ENCODE measurements at regions not wholly inside any gene's neighbourhood (a gene's known extent, or its start where the extent isn't known, plus 50 kb on each side); places are given as distances from the start of the nearest gene placed in this dataset.

GRCh38 chrX:43456906-43457305 is 199.2 kb upstream of the MAOA start:
- TF ChIP-seq ZNF331 (CRISPR knock-in tag; IDR thresholded peaks at IDR 0.05; ENCODE audit: low read depth) (no peak), REST (IDR thresholded peaks at IDR 0.05; ENCODE audit: unreplicated experiment) (no peak), CTCF (conservative IDR thresholded peaks at IDR 0.05; ENCODE audit: low read depth in 2 of 2) (no peak)

All from GM23338 (cell line).